ENCODE measurements at regions not wholly inside any gene's neighbourhood (a gene's known extent, or its start where the extent isn't known, plus 50 kb on each side); places are given as distances from the start of the nearest gene placed in this dataset.

DNA sequence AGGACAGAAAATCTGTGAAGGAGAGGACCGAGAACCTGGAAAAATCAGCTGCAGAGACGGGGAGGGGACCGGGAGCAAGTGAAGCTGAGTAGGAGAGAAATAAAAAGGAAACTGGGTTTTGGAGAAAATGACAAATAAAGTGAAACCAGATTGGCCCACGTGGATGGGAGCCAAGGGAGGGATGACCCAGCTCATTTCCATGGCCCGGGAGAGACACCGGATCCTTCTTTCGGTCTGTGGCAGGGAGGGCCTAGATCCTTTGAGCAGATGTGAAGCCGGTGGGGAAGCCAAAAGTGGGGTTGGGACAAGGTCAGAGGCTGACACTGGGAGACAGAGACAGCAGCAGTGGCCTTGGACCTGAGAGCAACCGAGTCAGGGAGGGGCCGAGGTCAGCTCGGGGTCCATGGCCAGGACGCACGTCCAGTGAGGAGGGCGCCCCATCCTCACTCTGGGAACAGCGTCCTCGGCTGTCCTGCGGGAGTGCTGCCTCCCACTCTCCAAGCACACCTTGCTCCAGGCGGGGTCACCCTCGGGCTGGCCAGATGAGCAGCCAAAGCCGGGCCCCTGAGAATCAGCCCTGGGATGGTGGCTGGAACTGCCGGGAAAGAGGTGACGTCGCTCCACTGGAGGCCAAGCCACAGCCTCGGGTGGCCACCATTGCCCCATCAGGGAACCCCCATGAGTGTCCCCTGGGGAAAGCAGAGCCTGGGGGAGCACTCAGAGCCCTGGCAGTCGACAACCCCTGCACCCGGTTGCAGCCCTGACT, 50.8 kb upstream of the CDR2 start:
- TF ChIP-seq, protein P1, sequence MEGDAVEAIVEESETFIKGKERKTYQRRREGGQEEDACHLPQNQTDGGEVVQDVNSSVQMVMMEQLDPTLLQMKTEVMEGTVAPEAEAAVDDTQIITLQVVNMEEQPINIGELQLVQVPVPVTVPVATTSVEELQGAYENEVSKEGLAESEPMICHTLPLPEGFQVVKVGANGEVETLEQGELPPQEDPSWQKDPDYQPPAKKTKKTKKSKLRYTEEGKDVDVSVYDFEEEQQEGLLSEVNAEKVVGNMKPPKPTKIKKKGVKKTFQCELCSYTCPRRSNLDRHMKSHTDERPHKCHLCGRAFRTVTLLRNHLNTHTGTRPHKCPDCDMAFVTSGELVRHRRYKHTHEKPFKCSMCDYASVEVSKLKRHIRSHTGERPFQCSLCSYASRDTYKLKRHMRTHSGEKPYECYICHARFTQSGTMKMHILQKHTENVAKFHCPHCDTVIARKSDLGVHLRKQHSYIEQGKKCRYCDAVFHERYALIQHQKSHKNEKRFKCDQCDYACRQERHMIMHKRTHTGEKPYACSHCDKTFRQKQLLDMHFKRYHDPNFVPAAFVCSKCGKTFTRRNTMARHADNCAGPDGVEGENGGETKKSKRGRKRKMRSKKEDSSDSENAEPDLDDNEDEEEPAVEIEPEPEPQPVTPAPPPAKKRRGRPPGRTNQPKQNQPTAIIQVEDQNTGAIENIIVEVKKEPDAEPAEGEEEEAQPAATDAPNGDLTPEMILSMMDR (conservative IDR thresholded peaks at IDR 0.05) = no peak
- TF ChIP-seq ZFX (IDR thresholded peaks at IDR 0.05) = no peak
